IPS DF 19.7 (cell line): ENCODE measurements at regions not wholly inside any gene's neighbourhood (a gene's known extent, or its start where the extent isn't known, plus 50 kb on each side); places are given as distances from the start of the nearest gene placed in this dataset.
"Not testable (repeated sequence)": the region's sequence is repeated elsewhere in the genome, so short reads cannot be mapped to it uniquely, and the experiment has no call there.

ENCODE experiments used
- DNase-seq: peaks from one replicate; pipeline ENCODE4 v3.0.0-alpha.2; 2013; ENCODE audit warnings: low read depth, low spot score

DNA sequence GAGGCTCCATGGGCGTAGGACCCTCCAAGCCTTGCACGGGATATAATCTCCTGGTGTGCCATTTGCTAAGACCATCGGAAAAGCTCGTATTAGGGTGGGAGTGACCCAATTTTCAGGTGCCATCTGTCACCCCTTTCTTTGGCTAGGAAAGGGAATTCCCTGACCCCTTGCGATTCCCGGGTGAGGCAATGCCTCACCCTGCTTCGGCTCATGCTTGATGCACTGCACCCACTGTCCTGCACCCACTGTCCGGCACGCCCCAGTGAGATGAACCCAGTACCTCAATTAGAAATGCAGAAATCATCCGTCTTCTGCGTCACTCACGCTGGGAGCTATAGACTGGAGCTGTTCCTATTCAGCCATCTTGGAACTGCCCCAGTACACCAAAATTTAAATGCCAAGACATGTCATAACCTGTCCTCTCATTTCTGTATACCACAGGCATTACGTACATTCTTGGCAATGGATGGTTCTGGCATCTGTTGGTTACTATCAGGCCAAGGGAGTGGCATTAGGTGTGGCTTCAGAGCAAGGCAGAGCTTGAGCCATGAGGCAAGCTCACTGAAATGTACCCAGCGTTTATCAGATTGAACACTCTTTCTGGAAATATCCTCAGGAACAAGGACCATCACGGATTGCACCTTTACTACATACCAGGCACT, 95.4 kb upstream of the GALNT18 start:
- DNase-seq = no peak

DNA sequence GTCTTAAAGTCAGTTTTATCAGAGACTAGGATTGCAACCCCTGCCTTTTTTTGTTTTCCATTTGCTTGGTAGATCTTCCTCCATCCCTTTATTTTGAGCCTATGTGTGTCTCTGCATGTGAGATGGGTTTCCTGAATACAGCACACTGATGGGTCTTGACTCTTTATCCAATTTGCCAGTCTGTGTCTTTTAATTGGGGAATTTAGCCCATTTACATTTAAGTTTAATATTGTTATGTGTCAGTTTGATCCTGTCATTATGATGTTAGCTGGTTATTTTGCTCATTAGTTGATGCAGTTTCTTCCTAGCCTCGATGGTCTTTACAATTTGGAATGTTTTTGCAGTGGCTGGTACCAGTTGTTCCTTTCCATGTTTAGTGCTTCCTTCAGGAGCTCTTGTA, 93.3 kb upstream of the GALNT18 start:
- DNase-seq = not testable (repeated sequence)

DNA sequence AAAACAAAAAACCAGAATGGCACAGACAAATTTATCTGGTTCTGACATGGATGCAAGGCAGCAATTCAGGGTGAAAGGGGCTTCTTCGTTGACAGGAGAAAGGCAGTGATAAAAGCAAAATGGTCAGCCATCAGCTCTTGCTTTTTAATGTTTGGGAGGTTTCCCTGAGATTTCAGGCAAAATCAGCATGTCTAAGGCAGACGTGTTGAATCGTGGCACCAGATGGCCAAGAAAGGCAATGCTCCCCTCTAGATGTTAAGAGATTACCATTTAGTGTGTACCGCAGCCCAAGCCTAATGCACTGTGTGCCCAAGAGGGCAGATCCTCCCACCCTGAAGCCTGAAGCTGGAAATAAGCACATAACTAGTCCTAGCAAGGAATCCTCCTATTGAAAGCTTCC, 88.8 kb upstream of the GALNT18 start:
- DNase-seq = no peak

DNA sequence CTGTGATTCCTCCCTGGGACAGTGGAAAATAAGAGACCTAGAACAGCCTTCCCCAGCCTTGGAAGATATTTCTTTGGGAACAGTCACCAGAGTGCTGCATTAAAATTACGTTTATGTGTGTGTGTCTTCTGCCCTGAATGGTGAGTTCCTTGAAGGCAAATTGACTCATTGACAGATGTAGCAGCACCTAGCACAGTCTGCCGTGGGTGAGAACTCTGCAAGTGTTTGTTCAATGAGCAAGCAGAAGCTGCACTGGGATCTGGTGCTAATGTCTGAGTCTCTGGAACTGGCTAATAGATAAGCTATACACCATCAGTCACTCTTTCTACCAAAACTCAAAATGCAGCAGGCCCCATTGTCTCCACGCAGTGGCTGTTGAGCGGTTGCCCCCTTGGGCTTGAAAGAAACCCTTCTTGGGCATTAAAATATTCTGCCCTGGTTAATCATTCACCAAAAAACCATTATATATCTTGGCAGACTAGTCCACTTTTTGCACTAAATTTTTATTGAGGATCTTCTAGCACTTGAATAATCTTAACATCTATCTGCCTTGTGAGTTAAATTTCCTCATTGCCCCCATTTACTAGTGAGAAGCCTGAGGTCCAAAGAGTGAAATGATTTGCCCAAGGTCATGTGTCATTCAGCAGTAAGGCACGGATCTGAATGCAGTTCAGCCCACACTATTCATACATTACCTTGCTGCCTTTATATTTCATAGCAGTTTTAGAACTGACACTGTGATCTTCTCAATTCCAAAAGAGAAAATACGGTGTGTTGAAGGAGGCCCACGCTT, 87.8 kb upstream of the GALNT18 start:
- DNase-seq = no peak

DNA sequence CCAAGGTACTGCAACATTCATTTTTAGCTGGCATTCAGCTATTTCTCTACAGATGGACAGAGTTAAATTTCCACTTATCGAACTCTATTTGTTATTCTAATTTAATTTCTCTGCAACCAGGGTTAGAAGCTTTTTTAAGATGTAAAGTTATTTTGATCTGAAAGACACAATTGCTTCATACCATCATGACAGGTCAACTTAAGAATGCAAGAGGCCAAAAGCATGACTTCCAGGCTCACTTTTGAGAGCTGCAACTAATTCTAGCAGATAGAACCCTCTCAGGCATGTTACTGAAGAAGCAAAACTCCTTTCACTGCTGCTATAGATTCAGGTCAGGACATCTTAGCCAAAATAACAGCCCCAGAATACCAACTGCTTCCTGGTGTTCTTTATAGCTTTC, 86.5 kb upstream of the GALNT18 start:
- DNase-seq = no peak

DNA sequence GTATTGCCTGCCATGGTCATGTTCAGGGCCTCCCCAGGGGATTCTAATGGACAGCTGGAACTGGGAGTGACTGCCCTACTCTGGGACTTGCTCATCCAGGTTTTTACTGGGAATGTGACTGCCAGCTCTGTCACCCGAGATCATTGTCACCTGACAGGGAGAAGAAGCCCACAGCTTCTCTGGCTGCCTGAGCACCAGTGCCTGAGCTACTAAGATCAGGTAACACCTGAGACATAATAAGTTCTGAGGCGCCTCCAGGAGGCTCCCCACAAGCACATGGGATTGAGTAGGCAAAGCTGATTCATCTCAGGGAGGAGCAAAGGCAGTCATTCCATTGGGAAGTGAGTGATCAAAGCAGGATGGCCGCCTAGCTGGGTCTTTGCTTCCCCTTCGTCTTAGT, 84.2 kb upstream of the GALNT18 start:
- no peak for DNase-seq

DNA sequence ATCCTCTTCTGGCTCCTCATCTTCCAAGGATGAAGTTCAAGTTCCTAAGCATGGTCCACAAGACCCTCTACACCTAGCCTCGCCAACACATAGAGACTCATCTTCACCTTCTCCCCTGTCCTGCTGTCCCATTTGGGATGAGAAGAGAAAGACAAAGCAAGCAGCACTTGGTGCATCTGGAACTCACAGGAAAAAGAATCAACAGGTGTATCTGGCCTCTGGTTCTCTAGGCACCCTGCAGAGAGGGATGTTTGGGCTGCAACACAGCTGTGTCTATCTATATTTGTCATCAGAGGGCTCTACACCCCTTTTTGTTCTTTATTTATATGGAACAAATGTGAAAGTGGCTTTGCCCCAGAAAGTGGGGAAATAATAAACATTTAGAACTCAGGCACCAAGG, 82.1 kb upstream of the GALNT18 start:
- no peak for DNase-seq

DNA sequence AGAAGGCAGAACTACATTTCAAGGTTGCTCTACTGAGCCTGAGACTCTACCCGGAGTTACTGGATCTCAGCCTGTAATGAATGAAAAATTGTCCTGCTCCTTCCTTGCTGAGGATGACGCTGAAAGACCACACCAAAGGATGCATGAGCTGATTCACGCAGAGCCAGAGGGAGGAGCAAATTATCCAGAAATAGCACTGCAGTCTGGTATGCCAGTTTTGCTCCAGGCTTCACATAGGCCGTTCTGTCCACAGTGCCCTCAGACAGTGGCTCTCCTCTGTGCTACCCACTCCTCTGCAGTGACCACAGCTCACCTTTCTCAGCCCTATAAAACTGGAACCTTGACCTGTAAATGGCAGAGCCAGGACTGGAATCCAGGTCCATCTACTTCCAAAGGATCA, 79.3 kb upstream of the GALNT18 start:
- DNase-seq = no peak

DNA sequence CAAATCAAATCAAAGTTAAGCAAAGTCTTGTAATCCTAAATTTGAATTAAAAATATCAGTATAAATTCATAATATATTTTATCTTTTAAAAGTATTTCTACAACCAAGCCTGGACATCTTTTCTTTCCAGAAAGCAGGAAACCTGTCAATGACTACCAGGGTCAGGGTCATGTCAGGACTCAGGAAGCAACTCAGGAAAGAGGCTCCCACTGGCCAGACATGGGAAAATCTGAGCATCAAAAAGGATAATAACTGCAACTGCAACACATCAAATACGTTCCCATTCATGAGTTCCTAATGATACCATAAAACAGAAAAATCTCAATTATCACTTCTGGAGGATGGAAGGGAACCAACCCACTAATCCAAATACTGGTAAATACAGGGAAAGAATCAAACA, 76.0 kb upstream of the GALNT18 start:
- no peak for DNase-seq

DNA sequence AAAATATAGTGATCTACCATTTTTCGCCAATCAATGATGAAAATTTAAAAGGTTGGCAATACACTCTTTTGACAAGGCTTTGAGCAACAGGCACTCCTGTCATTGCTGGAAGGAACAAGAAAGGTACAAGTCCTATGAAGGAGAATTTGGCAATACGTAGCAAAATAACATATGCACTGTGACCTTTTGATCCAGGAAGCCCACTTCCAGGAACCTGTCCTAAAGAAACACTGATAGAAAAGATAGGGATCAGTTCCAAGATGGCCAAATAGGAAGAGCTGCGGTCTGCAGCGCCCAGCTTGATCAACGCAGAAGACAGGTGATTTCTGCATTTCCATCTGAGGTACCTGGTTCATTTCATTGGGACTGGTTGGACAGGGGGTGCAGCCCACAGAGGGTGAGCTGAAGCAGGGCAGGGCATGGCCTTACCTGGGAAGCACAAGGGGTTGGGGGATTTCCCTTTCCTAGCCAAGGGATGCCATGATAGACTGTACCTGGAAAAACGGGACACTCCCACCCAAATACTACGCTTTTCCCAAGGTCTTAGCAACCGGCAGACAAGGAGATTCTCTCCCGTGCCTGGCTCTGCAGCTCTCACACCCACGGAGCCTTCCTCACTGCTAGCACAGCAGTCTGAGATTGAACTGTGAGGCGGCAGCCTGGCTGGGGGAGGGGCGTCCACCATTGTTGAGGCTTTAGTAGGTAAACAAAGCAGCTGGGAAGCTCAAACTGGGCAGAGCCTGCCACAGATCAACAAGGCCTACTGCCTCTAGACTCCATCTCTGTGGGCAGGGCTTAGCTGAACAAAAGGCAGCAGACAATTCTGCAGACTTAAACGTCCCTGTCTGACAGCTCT, 69.7 kb upstream of the GALNT18 start:
- DNase-seq = peak; percentile 47

DNA sequence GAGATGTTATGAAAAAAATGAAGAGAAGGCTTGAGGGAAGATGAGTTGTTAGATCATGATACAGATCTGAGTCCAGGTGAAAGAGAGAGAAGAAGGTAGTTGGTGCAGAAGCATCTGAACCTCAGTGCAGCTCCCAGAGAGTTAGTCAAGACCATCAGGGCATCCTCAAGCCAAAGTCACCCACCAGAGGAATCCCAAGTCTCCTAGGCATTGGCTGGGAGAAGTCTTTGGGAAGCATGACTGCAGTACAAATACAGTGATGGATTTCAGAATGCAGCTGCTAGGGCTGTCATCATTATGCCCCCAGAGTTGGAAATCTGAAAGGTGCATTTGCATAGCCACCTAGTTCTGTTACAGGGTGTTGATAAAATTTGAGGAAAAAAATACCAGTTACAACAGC, 59.7 kb upstream of the GALNT18 start:
- DNase-seq = no peak

DNA sequence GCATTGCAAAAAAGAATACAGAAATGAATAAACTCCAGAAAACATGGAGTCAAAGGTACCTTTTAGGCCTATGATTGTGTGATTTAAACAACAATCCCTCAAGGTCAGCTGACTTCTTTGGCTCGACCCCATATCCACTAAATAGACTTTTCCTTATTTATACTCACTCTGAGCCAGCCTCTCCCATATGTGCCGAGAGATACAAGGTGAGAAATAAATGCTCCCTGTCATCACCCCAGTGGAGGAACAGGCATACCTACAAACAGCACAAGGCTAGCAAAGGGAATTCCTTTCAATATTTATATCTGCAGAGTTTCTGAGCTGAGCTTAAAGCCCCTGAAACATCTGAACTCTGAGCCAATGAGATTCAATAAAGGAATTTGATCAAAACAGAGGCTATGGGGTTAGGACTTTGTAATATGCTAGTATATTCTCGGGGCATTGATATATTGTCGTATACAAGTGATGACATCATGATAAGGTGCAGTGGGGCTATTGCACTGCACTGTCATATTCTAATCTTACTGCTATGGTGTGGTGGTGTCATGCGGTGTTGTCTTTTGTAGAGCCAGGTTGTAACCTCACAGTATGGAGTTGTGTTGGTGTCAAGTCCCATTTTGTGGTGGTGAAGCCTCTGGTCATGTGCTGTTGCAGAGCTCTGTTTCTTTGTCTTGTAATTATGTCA, 56.0 kb upstream of the GALNT18 start:
- DNase-seq = no peak

DNA sequence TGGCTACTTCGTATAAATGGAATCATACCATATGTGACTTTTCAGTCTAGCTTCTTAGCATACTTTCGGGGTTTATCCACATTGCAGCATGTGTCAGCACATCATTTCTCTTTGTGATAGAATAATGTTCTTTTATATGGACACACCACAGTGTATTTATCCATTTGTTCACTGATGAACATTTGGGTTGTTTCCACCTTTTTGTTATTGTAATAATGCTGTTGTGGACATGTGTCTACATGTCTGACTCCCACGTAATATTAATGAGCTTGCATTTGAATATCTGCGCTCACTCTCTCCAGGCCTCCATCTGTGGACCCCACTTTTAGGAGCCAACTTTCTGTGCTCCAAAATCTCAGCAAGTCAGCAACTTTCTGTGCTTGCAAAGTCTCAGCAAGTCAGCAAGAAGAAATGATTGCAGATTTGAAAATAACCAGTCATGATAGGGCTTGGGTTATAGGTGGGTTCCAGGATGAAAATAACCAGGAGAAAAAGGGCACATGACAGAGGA, 53.9 kb upstream of the GALNT18 start:
- DNase-seq = no peak

DNA sequence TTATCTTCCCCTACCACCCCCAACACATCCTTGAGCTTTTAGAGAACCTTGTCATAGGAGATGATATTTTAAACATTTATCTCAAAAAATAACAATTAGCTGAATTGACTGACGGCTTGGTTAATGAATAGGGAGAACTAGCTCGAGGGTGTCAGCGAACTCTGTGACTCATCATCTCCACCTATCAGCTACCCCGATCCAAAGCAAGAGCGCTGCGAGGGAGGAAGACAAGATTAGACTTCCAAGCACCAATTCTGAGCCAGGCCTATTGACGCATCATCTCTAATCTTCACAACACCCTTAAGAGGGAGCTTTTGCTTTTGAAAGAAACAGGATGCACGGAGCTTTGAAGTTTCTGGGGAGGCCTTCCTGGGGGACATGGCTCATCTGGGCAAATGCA, 51.0 kb upstream of the GALNT18 start:
- no peak for DNase-seq

DNA sequence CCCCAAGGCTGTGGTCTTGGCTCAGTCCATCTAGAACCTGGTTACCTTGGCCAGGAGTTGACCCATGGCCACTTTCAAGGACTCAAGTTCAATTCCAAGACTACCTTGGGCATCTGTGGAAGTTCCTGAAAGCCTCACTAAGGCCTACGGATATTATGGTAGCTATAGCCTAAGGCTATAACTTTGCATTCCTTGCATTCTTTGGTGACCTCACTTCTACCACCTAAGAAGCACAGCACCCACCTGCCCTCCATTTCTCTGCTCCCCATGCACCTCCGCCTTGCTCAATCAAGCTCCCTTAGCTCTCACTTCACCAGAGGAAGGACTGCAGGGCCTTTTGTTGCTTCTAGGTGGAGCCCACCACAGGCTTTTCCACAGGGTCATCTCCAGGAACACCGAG, 50.3 kb upstream of the GALNT18 start:
- DNase-seq = no peak
